HEK293 (cell line): ENCODE measurements at regions not wholly inside any gene's neighbourhood (a gene's known extent, or its start where the extent isn't known, plus 50 kb on each side); places are given as distances from the start of the nearest gene placed in this dataset.

Experiments
- CTCF ChIP-seq: fragments of 450-650 bp; formaldehyde crosslinking; IDR thresholded peaks from 2 replicates; pipeline ENCODE4 v1.5.1; 2016; ENCODE audit warnings: missing biosample characterization, missing genetic modification characterization
- KLF10 ChIP-seq: fragments of 450-650 bp; IDR thresholded peaks from 2 replicates; pipeline ENCODE4 v1.5.1; 2018; ENCODE audit warnings: missing biosample characterization, mild to moderate bottlenecking, missing genetic modification characterization
- TRIM28 ChIP-seq: IDR thresholded peaks from 2 replicates; pipeline ENCODE4 v1.6.1; 2011; ENCODE audit warnings: low read length, control low read depth, borderline replicate concordance
- YY1 ChIP-seq: fragments of 450-650 bp; formaldehyde crosslinking; IDR thresholded peaks from 2 replicates; pipeline ENCODE4 v1.5.1; 2018; ENCODE audit warnings: missing biosample characterization, missing genetic modification characterization
- ZNF157 ChIP-seq: fragments of 450-650 bp; formaldehyde crosslinking; IDR thresholded peaks from 2 replicates; pipeline ENCODE4 v1.5.1; 2016; ENCODE audit warnings: missing biosample characterization, missing genetic modification characterization
- ZNF530 ChIP-seq: fragments of 450-650 bp; formaldehyde crosslinking; IDR thresholded peaks from 2 replicates; pipeline ENCODE4 v1.5.1; 2016; ENCODE audit warnings: low read depth, missing biosample characterization, missing genetic modification characterization
- ZNF560 ChIP-seq: fragments of 450-650 bp; formaldehyde crosslinking; IDR thresholded peaks from 2 replicates; pipeline ENCODE4 v1.5.1; 2017; ENCODE audit warnings: missing biosample characterization, missing genetic modification characterization, borderline replicate concordance
- ZNF639 ChIP-seq: fragments of 450-650 bp; formaldehyde crosslinking; IDR thresholded peaks from 2 replicates; pipeline ENCODE4 v1.5.1; 2016; ENCODE audit warnings: missing biosample characterization, missing genetic modification characterization
- ZNF664 ChIP-seq: fragments of 450-650 bp; formaldehyde crosslinking; IDR thresholded peaks from 2 replicates; pipeline ENCODE4 v1.5.1; 2016; ENCODE audit warnings: missing biosample characterization, missing genetic modification characterization

DNA sequence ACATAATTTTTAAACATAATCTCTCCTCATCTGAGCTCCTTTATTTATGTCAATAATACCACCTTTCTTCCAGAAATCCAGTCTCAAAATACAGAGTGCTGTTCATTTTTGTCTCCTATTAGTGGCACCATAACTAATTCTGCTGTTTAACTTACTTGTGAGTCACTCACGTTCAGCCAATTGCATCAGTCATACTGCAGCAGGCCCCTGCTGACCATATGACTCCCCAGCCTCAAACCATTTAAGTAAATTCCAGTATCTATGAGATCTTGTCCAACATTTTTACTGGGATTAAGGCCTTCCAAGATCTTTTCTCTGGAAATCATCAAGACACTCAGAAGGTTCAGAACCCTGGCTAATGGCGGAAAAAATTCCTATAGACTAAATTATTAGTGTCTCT is 982.2 kb upstream of the MAP3K7 start:
- TF ChIP-seq ZNF639 (no peak), TRIM28 (no peak), CTCF (tag by site-specific recombination) (no peak), KLF10 (tag by site-specific recombination) (no peak), ZNF530 (tag by site-specific recombination) (no peak), YY1 (no peak), ZNF560 (tag by site-specific recombination) (no peak), ZNF664 (tag by site-specific recombination) (no peak), ZNF157 (tag by site-specific recombination) (no peak)
